DMS53 treated with DMSO at 0.1 percent for 48 hours (cell line): ENCODE measurements at regions not wholly inside any gene's neighbourhood (a gene's known extent, or its start where the extent isn't known, plus 50 kb on each side); places are given as distances from the start of the nearest gene placed in this dataset.
"Not testable (repeated sequence)": the region's sequence is repeated elsewhere in the genome, so short reads cannot be mapped to it uniquely, and the experiment has no call there.

Experiments
- DNase-seq: peaks from one replicate; lab custom pipeline; 2025; ENCODE audit not compliant: unreplicated experiment; lab: John Stamatoyannopoulos, UW

- no peak for DNase-seq
Measured at GRCh38 chrX:127190381-127190780, 370.9 kb downstream of the PRR32 start.

GRCh38 chrX:127207326-127207725 is 387.8 kb downstream of the PRR32 start:
- DNase-seq: no peak

GRCh38 chrX:127221821-127222220 is 402.3 kb downstream of the PRR32 start:
- not testable (repeated sequence) for DNase-seq

GRCh38 chrX:127243654-127244053 is 424.1 kb downstream of the PRR32 start:
- DNase-seq: no peak

GRCh38 chrX:127259742-127260141 is 440.2 kb downstream of the PRR32 start:
- DNase-seq: no peak

- DNase-seq: no peak
Measured at GRCh38 chrX:127276326-127276725, 456.8 kb downstream of the PRR32 start.

- DNase-seq: no peak
Measured at GRCh38 chrX:127300511-127300910, 481.0 kb downstream of the PRR32 start.

GRCh38 chrX:127302841-127303240 is 483.3 kb downstream of the PRR32 start:
- no peak for DNase-seq

GRCh38 chrX:127305013-127305412 is 485.5 kb downstream of the PRR32 start:
- DNase-seq: no peak

- DNase-seq: no peak
Measured at GRCh38 chrX:127306262-127306661, 486.7 kb downstream of the PRR32 start.

- no peak for DNase-seq
Measured at GRCh38 chrX:127313635-127314034, 494.1 kb downstream of the PRR32 start.

GRCh38 chrX:127317159-127317558 is 497.6 kb downstream of the PRR32 start:
- DNase-seq: no peak

- DNase-seq: no peak
Measured at GRCh38 chrX:127324128-127324527, 504.6 kb downstream of the PRR32 start.
